ENCODE measurements at regions not wholly inside any gene's neighbourhood (a gene's known extent, or its start where the extent isn't known, plus 50 kb on each side); places are given as distances from the start of the nearest gene placed in this dataset.

DNA sequence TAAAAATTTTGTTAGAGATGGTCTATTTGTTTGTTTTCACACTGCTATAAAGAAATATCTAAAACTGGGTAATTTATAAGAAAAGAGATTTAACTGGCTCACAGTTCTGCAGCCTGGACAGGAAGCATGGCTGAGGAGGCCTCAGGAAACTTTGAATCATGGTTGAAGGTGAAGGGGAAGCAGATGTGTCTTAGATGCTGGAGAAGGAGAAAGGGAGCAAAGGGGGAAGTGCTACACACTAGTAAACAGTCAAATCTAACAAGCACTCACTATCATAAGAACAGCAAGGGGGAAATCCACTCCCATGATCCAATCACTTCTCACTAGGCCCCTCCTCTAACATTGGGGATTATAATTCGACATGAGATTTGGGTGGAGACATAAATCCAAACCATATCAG, 76.8 kb upstream of the COL24A1 start:
- H3K27me3 ChIP-seq (replicated peaks in 1 of 2; ENCODE audit: control insufficient read depth in 2 of 2, insufficient read depth in 2 of 2, low read length in 1 of 2) = no peaks in the 10 kb centered on the region
- FAIRE-seq (no peak), ATAC-seq (no peak), DNase-seq (ENCODE audit: low read depth, low spot score) (no peak)
- H3K4me3 ChIP-seq = no peak overlapping the region
- in situ Hi-C loops (cut with MboI) (no loop called here), intact Hi-C loops (cut with micrococcal nuclease; ENCODE audit: unreplicated experiment) (no loop called here)
- TF ChIP-seq BRCA1 (IDR thresholded peaks at IDR 0.05; ENCODE audit: low read depth, low read length) = no peak
- no peak for TF ChIP-seq ASH2L (IDR thresholded peaks at IDR 0.05; ENCODE audit: borderline replicate concordance, low read depth)
- no peak for TF ChIP-seq GATAD2B (conservative IDR thresholded peaks at IDR 0.05; ENCODE audit: low read depth)
- TF ChIP-seq, protein P1, sequence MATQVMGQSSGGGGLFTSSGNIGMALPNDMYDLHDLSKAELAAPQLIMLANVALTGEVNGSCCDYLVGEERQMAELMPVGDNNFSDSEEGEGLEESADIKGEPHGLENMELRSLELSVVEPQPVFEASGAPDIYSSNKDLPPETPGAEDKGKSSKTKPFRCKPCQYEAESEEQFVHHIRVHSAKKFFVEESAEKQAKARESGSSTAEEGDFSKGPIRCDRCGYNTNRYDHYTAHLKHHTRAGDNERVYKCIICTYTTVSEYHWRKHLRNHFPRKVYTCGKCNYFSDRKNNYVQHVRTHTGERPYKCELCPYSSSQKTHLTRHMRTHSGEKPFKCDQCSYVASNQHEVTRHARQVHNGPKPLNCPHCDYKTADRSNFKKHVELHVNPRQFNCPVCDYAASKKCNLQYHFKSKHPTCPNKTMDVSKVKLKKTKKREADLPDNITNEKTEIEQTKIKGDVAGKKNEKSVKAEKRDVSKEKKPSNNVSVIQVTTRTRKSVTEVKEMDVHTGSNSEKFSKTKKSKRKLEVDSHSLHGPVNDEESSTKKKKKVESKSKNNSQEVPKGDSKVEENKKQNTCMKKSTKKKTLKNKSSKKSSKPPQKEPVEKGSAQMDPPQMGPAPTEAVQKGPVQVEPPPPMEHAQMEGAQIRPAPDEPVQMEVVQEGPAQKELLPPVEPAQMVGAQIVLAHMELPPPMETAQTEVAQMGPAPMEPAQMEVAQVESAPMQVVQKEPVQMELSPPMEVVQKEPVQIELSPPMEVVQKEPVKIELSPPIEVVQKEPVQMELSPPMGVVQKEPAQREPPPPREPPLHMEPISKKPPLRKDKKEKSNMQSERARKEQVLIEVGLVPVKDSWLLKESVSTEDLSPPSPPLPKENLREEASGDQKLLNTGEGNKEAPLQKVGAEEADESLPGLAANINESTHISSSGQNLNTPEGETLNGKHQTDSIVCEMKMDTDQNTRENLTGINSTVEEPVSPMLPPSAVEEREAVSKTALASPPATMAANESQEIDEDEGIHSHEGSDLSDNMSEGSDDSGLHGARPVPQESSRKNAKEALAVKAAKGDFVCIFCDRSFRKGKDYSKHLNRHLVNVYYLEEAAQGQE (IDR thresholded peaks at IDR 0.05; ENCODE audit: low read depth, low read length) = no peak
- TF ChIP-seq CREB1 (IDR thresholded peaks at IDR 0.05; ENCODE audit: low read depth) = no peak
- TF ChIP-seq HDGF (IDR thresholded peaks at IDR 0.05) = no peak
- no peak for TF ChIP-seq RB1 (IDR thresholded peaks at IDR 0.05; ENCODE audit: borderline replicate concordance)
- TF ChIP-seq SUPT20H (IDR thresholded peaks at IDR 0.05; ENCODE audit: borderline replicate concordance, control insufficient read depth, low read depth, low read length) = no peak
- TF ChIP-seq SIX5 (IDR thresholded peaks at IDR 0.05; ENCODE audit: low read depth, low read length, severe bottlenecking) = no peak
- TF ChIP-seq EZH2 (IDR thresholded peaks at IDR 0.05; ENCODE audit: borderline replicate concordance, control insufficient read depth, low read depth, low read length) = no peak
- TF ChIP-seq, protein P2, sequence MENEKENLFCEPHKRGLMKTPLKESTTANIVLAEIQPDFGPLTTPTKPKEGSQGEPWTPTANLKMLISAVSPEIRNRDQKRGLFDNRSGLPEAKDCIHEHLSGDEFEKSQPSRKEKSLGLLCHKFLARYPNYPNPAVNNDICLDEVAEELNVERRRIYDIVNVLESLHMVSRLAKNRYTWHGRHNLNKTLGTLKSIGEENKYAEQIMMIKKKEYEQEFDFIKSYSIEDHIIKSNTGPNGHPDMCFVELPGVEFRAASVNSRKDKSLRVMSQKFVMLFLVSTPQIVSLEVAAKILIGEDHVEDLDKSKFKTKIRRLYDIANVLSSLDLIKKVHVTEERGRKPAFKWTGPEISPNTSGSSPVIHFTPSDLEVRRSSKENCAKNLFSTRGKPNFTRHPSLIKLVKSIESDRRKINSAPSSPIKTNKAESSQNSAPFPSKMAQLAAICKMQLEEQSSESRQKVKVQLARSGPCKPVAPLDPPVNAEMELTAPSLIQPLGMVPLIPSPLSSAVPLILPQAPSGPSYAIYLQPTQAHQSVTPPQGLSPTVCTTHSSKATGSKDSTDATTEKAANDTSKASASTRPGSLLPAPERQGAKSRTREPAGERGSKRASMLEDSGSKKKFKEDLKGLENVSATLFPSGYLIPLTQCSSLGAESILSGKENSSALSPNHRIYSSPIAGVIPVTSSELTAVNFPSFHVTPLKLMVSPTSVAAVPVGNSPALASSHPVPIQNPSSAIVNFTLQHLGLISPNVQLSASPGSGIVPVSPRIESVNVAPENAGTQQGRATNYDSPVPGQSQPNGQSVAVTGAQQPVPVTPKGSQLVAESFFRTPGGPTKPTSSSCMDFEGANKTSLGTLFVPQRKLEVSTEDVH (IDR thresholded peaks at IDR 0.05; ENCODE audit: low read depth, partially characterized antibody) = no peak
- TF ChIP-seq MYC (IDR thresholded peaks at IDR 0.05; ENCODE audit: insufficient read depth, insufficient read length, insufficient replicate concordance, low read length, severe bottlenecking) = no peak
- no peak for TF ChIP-seq NR2F1 (conservative IDR thresholded peaks at IDR 0.05)
- no peaks in the 10 kb centered on the region for H3K36me3 ChIP-seq (ENCODE audit: control insufficient read depth in 2 of 2, insufficient read depth in 2 of 2, low read length in 1 of 2)
- POLR2A ChIA-PET = no interaction called here
- H3K9me3 ChIP-seq (replicated peaks; ENCODE audit: control insufficient read depth, insufficient read depth, low read length) = no peaks in the 10 kb centered on the region
- H3K27ac ChIP-seq (ENCODE audit: control insufficient read depth, insufficient read depth) = no peak overlapping the region
- no peak overlapping the region for H3K4me2 ChIP-seq (ENCODE audit: control insufficient read depth, insufficient read depth)
- CTCF ChIA-PET = no interaction called here
- no peaks in the 10 kb centered on the region for H3K79me2 ChIP-seq (ENCODE audit: control insufficient read depth, insufficient read depth, low read length)
- no peak overlapping the region for H2AFZ ChIP-seq (ENCODE audit: control insufficient read depth, low read depth, low read length)
- BruUV-seq (replicated peaks) = no TSS peak
- 0% methylated on average over 1 of the region's 1 CpG for WGBS (ENCODE audit: insufficient coverage, insufficient replicate concordance, low lambda C conversion rate, missing lambda C conversion rate)
- H3K4me1 ChIP-seq (ENCODE audit: control insufficient read depth, insufficient read depth, low read length) = no peaks in the 10 kb centered on the region
- H4K20me1 ChIP-seq (ENCODE audit: control insufficient read depth, insufficient read depth) = no peaks in the 10 kb centered on the region
- SMC1A ChIA-PET (ENCODE audit: uncharacterized antibody, unreplicated experiment) = no interaction called here
- no peak overlapping the region for H3K9ac ChIP-seq (ENCODE audit: control insufficient read depth, insufficient read depth, low read length)
- RAD21 ChIA-PET (ENCODE audit: unreplicated experiment) = no interaction called here
